Spleen (tissue), 7 donors: ENCODE measurements at regions not wholly inside any gene's neighbourhood (a gene's known extent, or its start where the extent isn't known, plus 50 kb on each side); places are given as distances from the start of the nearest gene placed in this dataset.

Source experiments
- POLR2A ChIP-seq, 3 donors: fragments of 450-650 bp; IDR thresholded peaks; one replicate each; pipeline ENCODE4 v1.5.1; 2017; ENCODE audit warnings: antibody characterized with exemption in 3 of 3, mild to moderate bottlenecking in 1 of 3
- POLR2AphosphoS5 ChIP-seq, 3 donors: sonication (generic); formaldehyde crosslinking; IDR thresholded peaks; one replicate each; pipeline ENCODE4 v1.5.1; 2017; ENCODE audit warnings: antibody characterized with exemption in 3 of 3
- TF ChIP-seq, protein P1 (sequence below), 11 experiments: fragments of 200-600 bp in 7 of 11; fragments of 450-650 bp in 4 of 11; sonication (generic) in 4 of 11; IDR thresholded peaks in 8 of 11; conservative IDR thresholded peaks in 3 of 11; 1 replicate in 7 of 11; 2 replicates in 4 of 11; pipeline versions ENCODE4 v1.4.0 to v1.8.0; 2016 to 2021; ENCODE audit warnings: antibody characterized with exemption in 11 of 11, inconsistent platforms in 4 of 11, mild to moderate bottlenecking in 1 of 11
- donor health status: DM: no; HTN: no; CAD: no; lungs with moderate emphysema.
- donor health status: DM: no; HTN: no; CAD: no.
- donor health status: DM: no; HTN: no; CAD: no.

DNA sequence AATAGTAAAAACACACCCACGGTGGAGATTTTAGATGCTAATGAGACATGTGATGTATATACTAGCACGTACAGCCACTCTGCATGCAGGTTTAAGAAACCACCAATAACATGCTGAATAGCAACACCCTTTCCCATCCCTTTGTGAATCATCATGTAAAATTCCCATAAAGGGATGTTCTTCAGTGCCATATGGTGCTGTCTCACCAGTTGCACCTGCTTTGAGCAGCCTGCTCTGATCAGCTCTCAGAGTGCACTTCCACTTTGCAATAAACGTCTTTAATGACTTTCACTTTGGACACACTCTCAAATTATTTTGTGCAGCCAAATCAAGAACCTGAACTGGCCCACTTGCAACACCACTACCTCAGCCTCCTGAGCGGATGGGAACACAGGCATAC, 615.0 kb downstream of the ANKRD7 start:
- TF ChIP-seq, protein P1, sequence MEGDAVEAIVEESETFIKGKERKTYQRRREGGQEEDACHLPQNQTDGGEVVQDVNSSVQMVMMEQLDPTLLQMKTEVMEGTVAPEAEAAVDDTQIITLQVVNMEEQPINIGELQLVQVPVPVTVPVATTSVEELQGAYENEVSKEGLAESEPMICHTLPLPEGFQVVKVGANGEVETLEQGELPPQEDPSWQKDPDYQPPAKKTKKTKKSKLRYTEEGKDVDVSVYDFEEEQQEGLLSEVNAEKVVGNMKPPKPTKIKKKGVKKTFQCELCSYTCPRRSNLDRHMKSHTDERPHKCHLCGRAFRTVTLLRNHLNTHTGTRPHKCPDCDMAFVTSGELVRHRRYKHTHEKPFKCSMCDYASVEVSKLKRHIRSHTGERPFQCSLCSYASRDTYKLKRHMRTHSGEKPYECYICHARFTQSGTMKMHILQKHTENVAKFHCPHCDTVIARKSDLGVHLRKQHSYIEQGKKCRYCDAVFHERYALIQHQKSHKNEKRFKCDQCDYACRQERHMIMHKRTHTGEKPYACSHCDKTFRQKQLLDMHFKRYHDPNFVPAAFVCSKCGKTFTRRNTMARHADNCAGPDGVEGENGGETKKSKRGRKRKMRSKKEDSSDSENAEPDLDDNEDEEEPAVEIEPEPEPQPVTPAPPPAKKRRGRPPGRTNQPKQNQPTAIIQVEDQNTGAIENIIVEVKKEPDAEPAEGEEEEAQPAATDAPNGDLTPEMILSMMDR (IDR thresholded peaks at IDR 0.05 in 8 of 11, conservative IDR thresholded peaks at IDR 0.05 in 3 of 11) = no peak
- no peak for TF ChIP-seq POLR2A (IDR thresholded peaks at IDR 0.05)
- TF ChIP-seq POLR2AphosphoS5 (IDR thresholded peaks at IDR 0.05) = no peak
